ENCODE measurements at regions not wholly inside any gene's neighbourhood (a gene's known extent, or its start where the extent isn't known, plus 50 kb on each side); places are given as distances from the start of the nearest gene placed in this dataset.

DNA sequence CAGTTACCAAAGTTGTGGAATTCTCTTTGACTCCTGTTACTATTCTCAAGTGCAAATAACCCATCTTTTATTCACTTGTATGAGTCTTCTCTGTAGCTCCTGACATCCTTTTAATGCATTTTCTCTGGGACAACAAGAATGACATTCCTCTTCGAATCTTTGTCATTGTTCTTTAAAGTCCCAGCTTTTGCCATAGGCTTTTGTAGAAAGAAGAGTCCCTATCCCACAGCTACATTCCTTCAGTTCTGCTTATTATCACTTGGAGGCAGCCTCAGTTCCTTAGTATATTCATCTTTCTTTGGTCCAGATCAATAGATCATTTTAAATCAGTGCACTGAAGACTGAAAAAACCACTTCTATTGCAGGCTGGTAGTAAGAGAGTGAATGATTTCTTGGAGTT is 560.2 kb downstream of the DACH1 start:
- DNase-seq: no peak
- TF ChIP-seq CHD2 (IDR thresholded peaks at IDR 0.05; ENCODE audit: low read length, partially characterized antibody) (no peak), MEF2A (IDR thresholded peaks at IDR 0.05; ENCODE audit: borderline replicate concordance, low read depth) (no peak), FOXJ3 (CRISPR knock-in tag; IDR thresholded peaks at IDR 0.05) (no peak), TEAD4 (IDR thresholded peaks at IDR 0.05; ENCODE audit: borderline replicate concordance, insufficient read depth) (no peak), RAD21 (IDR thresholded peaks at IDR 0.05; ENCODE audit: low read length) (no peak), FOXM1 (IDR thresholded peaks at IDR 0.05; ENCODE audit: low read depth) (no peak), ELF1 (IDR thresholded peaks at IDR 0.05) (no peak), SIN3A (IDR thresholded peaks at IDR 0.05; ENCODE audit: borderline replicate concordance, low read depth, low read length) (no peak)
- TF ChIP-seq, protein P1, sequence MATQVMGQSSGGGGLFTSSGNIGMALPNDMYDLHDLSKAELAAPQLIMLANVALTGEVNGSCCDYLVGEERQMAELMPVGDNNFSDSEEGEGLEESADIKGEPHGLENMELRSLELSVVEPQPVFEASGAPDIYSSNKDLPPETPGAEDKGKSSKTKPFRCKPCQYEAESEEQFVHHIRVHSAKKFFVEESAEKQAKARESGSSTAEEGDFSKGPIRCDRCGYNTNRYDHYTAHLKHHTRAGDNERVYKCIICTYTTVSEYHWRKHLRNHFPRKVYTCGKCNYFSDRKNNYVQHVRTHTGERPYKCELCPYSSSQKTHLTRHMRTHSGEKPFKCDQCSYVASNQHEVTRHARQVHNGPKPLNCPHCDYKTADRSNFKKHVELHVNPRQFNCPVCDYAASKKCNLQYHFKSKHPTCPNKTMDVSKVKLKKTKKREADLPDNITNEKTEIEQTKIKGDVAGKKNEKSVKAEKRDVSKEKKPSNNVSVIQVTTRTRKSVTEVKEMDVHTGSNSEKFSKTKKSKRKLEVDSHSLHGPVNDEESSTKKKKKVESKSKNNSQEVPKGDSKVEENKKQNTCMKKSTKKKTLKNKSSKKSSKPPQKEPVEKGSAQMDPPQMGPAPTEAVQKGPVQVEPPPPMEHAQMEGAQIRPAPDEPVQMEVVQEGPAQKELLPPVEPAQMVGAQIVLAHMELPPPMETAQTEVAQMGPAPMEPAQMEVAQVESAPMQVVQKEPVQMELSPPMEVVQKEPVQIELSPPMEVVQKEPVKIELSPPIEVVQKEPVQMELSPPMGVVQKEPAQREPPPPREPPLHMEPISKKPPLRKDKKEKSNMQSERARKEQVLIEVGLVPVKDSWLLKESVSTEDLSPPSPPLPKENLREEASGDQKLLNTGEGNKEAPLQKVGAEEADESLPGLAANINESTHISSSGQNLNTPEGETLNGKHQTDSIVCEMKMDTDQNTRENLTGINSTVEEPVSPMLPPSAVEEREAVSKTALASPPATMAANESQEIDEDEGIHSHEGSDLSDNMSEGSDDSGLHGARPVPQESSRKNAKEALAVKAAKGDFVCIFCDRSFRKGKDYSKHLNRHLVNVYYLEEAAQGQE (IDR thresholded peaks at IDR 0.05; ENCODE audit: low read depth, low read length): no peak
- CTCF ChIA-PET: interaction anchor here (0.7 to 2.0 kb wide), 3 partner anchors 9 to 572 kb away, joined by 3 to 6 read pairs (median 4); no protein-coding TSS in a partner anchor
- Histone ChIP-seq H3K27me3 (ENCODE audit: insufficient read depth) (no peaks in the 10 kb centered on the region), H3K27ac (ENCODE audit: low read depth in 2 of 2, low read length in 1 of 2) (no peak overlapping the region), H2AFZ (ENCODE audit: low read depth) (no peak overlapping the region), H3F3A (replicated peaks; ENCODE audit: insufficient read depth) (no peaks in the 10 kb centered on the region), H3K9me3 (no peaks in the 10 kb centered on the region), H3K4me2 (no peak overlapping the region), H4K20me1 (ENCODE audit: insufficient read depth) (no peaks in the 10 kb centered on the region), H3K36me3 (replicated peaks in 1 of 2; ENCODE audit: control insufficient read depth in 1 of 2, insufficient read depth in 2 of 2, low read length in 1 of 2) (no peaks in the 10 kb centered on the region), H3K4me3 (ENCODE audit: low read depth in 2 of 2, low read length in 1 of 2) (no peak overlapping the region), H3K9me2 (no peaks in the 10 kb centered on the region), H3K4me1 (ENCODE audit: control insufficient read depth in 1 of 2, insufficient read depth in 2 of 2, low read depth in 1 of 2, low read length in 1 of 2) (no peaks in the 10 kb centered on the region; a peak in 1 of 4 replicates), H3K9ac (no peak overlapping the region), H3K79me2 (ENCODE audit: insufficient read depth) (no peaks in the 10 kb centered on the region)
- 41% methylated on average over 1 of the region's 1 CpG for WGBS (ENCODE audit: low lambda C conversion rate)
- POLR2A ChIA-PET: no interaction called here

DNA sequence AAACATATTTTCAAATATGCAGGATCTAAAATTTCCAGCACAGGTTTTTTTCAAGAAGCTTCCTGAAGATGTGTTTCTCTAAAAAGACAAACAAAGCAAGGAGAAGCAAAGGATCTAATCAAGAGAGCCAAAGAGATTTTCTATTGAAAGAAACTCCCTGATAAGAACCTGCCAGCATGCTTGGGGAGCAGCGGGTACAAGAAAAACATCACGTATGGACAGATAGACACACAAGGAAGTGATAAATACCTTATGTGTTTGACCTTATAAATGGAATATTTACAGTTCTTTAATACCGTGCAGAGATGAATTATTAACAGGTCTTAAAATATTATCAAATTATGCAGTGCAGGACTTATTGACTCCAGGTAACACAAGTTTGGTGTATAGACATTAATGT is 562.1 kb downstream of the DACH1 start:
- no peak overlapping the region for H3K9ac ChIP-seq
- H3K4me3 ChIP-seq (ENCODE audit: low read depth in 2 of 2, low read length in 1 of 2): no peak overlapping the region
- no peaks in the 10 kb centered on the region; a peak in 1 of 4 replicates for H3K4me1 ChIP-seq (ENCODE audit: control insufficient read depth in 1 of 2, insufficient read depth in 2 of 2, low read depth in 1 of 2, low read length in 1 of 2)
- H3K79me2 ChIP-seq (ENCODE audit: insufficient read depth): no peaks in the 10 kb centered on the region
- H4K20me1 ChIP-seq (ENCODE audit: insufficient read depth): no peaks in the 10 kb centered on the region
- H3K36me3 ChIP-seq (replicated peaks in 1 of 2; ENCODE audit: control insufficient read depth in 1 of 2, insufficient read depth in 2 of 2, low read length in 1 of 2): no peaks in the 10 kb centered on the region
- ChIA-PET POLR2A (no interaction called here), CTCF (interaction anchor here (1.2 kb wide), 1 partner anchor 574 kb away, joined by 3 read pairs; no protein-coding TSS in a partner anchor)
- no peak overlapping the region for H3K27ac ChIP-seq (ENCODE audit: low read depth in 2 of 2, low read length in 1 of 2)
- TF ChIP-seq SMC3 (IDR thresholded peaks at IDR 0.05; ENCODE audit: low read depth, low read length): no peak
- no peak for TF ChIP-seq SIN3A (IDR thresholded peaks at IDR 0.05; ENCODE audit: borderline replicate concordance, low read depth, low read length)
- TF ChIP-seq, protein P2, sequence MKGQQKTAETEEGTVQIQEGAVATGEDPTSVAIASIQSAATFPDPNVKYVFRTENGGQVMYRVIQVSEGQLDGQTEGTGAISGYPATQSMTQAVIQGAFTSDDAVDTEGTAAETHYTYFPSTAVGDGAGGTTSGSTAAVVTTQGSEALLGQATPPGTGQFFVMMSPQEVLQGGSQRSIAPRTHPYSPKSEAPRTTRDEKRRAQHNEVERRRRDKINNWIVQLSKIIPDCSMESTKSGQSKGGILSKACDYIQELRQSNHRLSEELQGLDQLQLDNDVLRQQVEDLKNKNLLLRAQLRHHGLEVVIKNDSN (IDR thresholded peaks at IDR 0.05; ENCODE audit: borderline replicate concordance, low read depth): no peak
- no peak for TF ChIP-seq FOXM1 (IDR thresholded peaks at IDR 0.05; ENCODE audit: low read depth)
- no peak for TF ChIP-seq TCF12 (IDR thresholded peaks at IDR 0.05)
- TF ChIP-seq RCOR1 (IDR thresholded peaks at IDR 0.05; ENCODE audit: low read length): no peak
- TF ChIP-seq RXRA (IDR thresholded peaks at IDR 0.05; ENCODE audit: borderline replicate concordance, low read depth): no peak
- no peak for DNase-seq
- 65% methylated on average over 3 of the region's 3 CpGs for WGBS (ENCODE audit: low lambda C conversion rate)
- no peak overlapping the region for H3K4me2 ChIP-seq
- no peaks in the 10 kb centered on the region for H3K27me3 ChIP-seq (ENCODE audit: insufficient read depth)
- H2AFZ ChIP-seq (ENCODE audit: low read depth): no peak overlapping the region
- no peaks in the 10 kb centered on the region for H3K9me2 ChIP-seq
- no peaks in the 10 kb centered on the region for H3F3A ChIP-seq (replicated peaks; ENCODE audit: insufficient read depth)
- no peaks in the 10 kb centered on the region for H3K9me3 ChIP-seq
